GM12891 (cell line): ENCODE measurements at regions not wholly inside any gene's neighbourhood (a gene's known extent, or its start where the extent isn't known, plus 50 kb on each side); places are given as distances from the start of the nearest gene placed in this dataset.

ENCODE experiments used
- POLR2A ChIP-seq: IDR thresholded peaks from 2 replicates; pipeline ENCODE4 v1.6.1; 2011; ENCODE audit warnings: low read depth, low read length, control low read depth
- POLR2AphosphoS5 ChIP-seq: IDR thresholded peaks from 2 replicates; pipeline ENCODE4 v1.6.1; 2011; ENCODE audit warnings: low read depth, low read length, control low read depth
- TAF1 ChIP-seq: IDR thresholded peaks from 2 replicates; pipeline ENCODE4 v1.6.1; 2011; ENCODE audit warnings: low read depth, low read length, control low read depth

DNA sequence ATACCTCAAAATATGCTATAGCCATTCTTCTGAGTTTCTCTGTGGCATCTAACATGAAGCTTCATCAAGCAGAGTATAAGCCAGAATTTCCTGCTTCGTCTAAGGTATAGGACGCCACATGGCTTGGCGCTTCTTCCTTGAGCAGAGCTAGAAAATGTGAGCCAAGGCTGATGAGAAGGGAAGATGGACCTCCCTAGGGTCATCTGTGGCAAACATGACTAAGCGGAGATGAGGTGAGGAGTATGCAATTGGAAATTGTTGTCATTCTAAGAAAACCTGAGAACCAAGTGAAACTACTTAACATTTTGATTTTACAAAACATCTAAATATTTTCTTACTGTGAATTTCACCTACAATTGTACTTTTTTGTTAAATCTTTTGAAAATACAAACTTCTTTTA lies 466.5 kb downstream of the PSAT1 start:
- no peak for TF ChIP-seq POLR2A
- TF ChIP-seq POLR2AphosphoS5: no peak
- no peak for TF ChIP-seq TAF1
